NCI-H2029 (cell line): ENCODE measurements at regions not wholly inside any gene's neighbourhood (a gene's known extent, or its start where the extent isn't known, plus 50 kb on each side); places are given as distances from the start of the nearest gene placed in this dataset.
"Not testable (repeated sequence)": the region's sequence is repeated elsewhere in the genome, so short reads cannot be mapped to it uniquely, and the experiment has no call there.

Source experiments
- DNase-seq: peaks from one replicate; lab custom pipeline; 2025; lab: John Stamatoyannopoulos, UW

GRCh38 chr14:40367717-40368116 is 935.5 kb upstream of the FBXO33 start:
- DNase-seq = no peak

GRCh38 chr14:40365305-40365704 is 933.1 kb upstream of the FBXO33 start:
- DNase-seq = no peak

- DNase-seq = no peak
Observed at GRCh38 chr14:40362856-40363255, 930.6 kb upstream of the FBXO33 start.

- no peak for DNase-seq
Observed at GRCh38 chr14:40354754-40355153, 922.5 kb upstream of the FBXO33 start.

GRCh38 chr14:40348104-40348503 is 915.9 kb upstream of the FBXO33 start:
- DNase-seq = not testable (repeated sequence)

- DNase-seq = no peak
Observed at GRCh38 chr14:40347675-40348074, 915.4 kb upstream of the FBXO33 start.

- no peak for DNase-seq
Observed at GRCh38 chr14:40346275-40346674, 914.0 kb upstream of the FBXO33 start.

GRCh38 chr14:40345334-40345733 is 913.1 kb upstream of the FBXO33 start:
- no peak for DNase-seq

GRCh38 chr14:40340708-40341107 is 908.5 kb upstream of the FBXO33 start:
- DNase-seq = no peak

GRCh38 chr14:40336846-40337245 is 904.6 kb upstream of the FBXO33 start:
- no peak for DNase-seq

- DNase-seq = not testable (repeated sequence)
Observed at GRCh38 chr14:40326519-40326918, 894.3 kb upstream of the FBXO33 start.

- DNase-seq = no peak
Observed at GRCh38 chr14:40318211-40318719, 886.0 kb upstream of the FBXO33 start.

- DNase-seq = no peak
Observed at GRCh38 chr14:40317690-40318089, 885.5 kb upstream of the FBXO33 start.

- no peak for DNase-seq
Observed at GRCh38 chr14:40312296-40312695, 880.1 kb upstream of the FBXO33 start.

GRCh38 chr14:40309124-40309523 is 876.9 kb upstream of the FBXO33 start:
- no peak for DNase-seq

GRCh38 chr14:40308240-40308639 is 876.0 kb upstream of the FBXO33 start:
- DNase-seq = no peak

GRCh38 chr14:40296821-40297220 is 864.6 kb upstream of the FBXO33 start:
- DNase-seq = no peak

- no peak for DNase-seq
Observed at GRCh38 chr14:40292664-40293063, 860.4 kb upstream of the FBXO33 start.

- DNase-seq = no peak
Observed at GRCh38 chr14:40282196-40282595, 850.0 kb upstream of the FBXO33 start.

GRCh38 chr14:40280652-40281051 is 848.4 kb upstream of the FBXO33 start:
- DNase-seq = no peak

- no peak for DNase-seq
Observed at GRCh38 chr14:40273417-40273816, 841.2 kb upstream of the FBXO33 start.

GRCh38 chr14:40271480-40271879 is 839.2 kb upstream of the FBXO33 start:
- DNase-seq = no peak

GRCh38 chr14:40269436-40269835 is 837.2 kb upstream of the FBXO33 start:
- DNase-seq = no peak

GRCh38 chr14:40268236-40268635 is 836.0 kb upstream of the FBXO33 start:
- no peak for DNase-seq

GRCh38 chr14:40265096-40265495 is 832.9 kb upstream of the FBXO33 start:
- DNase-seq = no peak
